H1 (cell line): ENCODE measurements at regions not wholly inside any gene's neighbourhood (a gene's known extent, or its start where the extent isn't known, plus 50 kb on each side); places are given as distances from the start of the nearest gene placed in this dataset.
A peak's percentile ranks its signal among the peaks of the same experiment; 100 is the strongest.

Experiments
- CTCF ChIA-PET: fragments of 300-600 bp; sonication (Branson Sonifier 250); formaldehyde crosslinking; loops from one replicate; lab custom pipeline; 2021; ENCODE audit not compliant: partially characterized antibody; lab: Charles Lee
- POLR2A ChIA-PET: fragments of 300-600 bp; sonication (Branson Sonifier 250); formaldehyde crosslinking; loops from one replicate; lab custom pipeline; 2021; ENCODE audit warnings: inconsistent platforms; ENCODE audit not compliant: partially characterized antibody; lab: Charles Lee
- DNase-seq, 2 experiments: peaks; one replicate each; pipeline versions ENCODE4 v3.0.0 to v3.0.0-alpha.2; 2010 to 2022; ENCODE audit warnings: low spot score in 2 of 2, low read depth in 1 of 2, mixed read lengths in 1 of 2
- FAIRE-seq: peaks from 2 replicates; lab custom pipeline; 2011; peaks lifted over from hg19 to GRCh38; lab: Jason Lieb, UNC
- H2AFZ ChIP-seq: 2 replicates; pipeline ENCODE4 v1.8.1; 2012; ENCODE audit warnings: low read length, inconsistent platforms
- H2AK5ac ChIP-seq: 2 replicates; pipeline ENCODE4 v1.6.1; 2013; ENCODE audit warnings: low read depth, low read length
- H2BK120ac ChIP-seq: replicated peaks from 2 replicates; pipeline ENCODE3; 2013; ENCODE audit warnings: low read depth, low read length, inconsistent platforms
- H2BK12ac ChIP-seq: 2 replicates; pipeline ENCODE4 v1.6.1; 2013; ENCODE audit warnings: low read depth, low read length
- H2BK15ac ChIP-seq: 2 replicates; pipeline ENCODE4 v1.6.1; 2013; ENCODE audit warnings: low read length
- H2BK20ac ChIP-seq: 2 replicates; pipeline ENCODE4 v1.6.1; 2013; ENCODE audit warnings: low read length
- H2BK5ac ChIP-seq: 2 replicates; pipeline ENCODE4 v1.6.1; 2013; ENCODE audit warnings: low read depth, low read length
- H3K14ac ChIP-seq: 2 replicates; pipeline ENCODE4 v1.6.1; 2013; ENCODE audit warnings: inconsistent platforms; ENCODE audit not compliant: insufficient read length
- H3K18ac ChIP-seq: 2 replicates; pipeline ENCODE4 v1.6.1; 2013; ENCODE audit warnings: low read length; ENCODE audit errors: extremely low read depth
- H3K23ac ChIP-seq: 2 replicates; pipeline ENCODE4 v1.6.1; 2013; ENCODE audit warnings: inconsistent platforms; ENCODE audit not compliant: insufficient read length
- H3K23me2 ChIP-seq: 2 replicates; pipeline ENCODE4 v1.6.1; 2013; ENCODE audit warnings: low read depth, low read length
- H3K27ac ChIP-seq: 2 replicates; pipeline ENCODE4 v1.6.1; 2011; ENCODE audit warnings: low read depth, low read length, inconsistent platforms
- H3K27me3 ChIP-seq, 4 experiments: replicated peaks in 1 of 4; 1 replicate in 1 of 4; 2 replicates in 3 of 4; pipeline versions ENCODE4 v1.6.1 to v1.8.1; 2011 to 2013; ENCODE audit warnings: low read length in 3 of 4, mild to moderate bottlenecking in 3 of 4, inconsistent platforms in 2 of 4, mixed read lengths in 2 of 4, moderate library complexity in 1 of 4; ENCODE audit not compliant: control insufficient read depth in 3 of 4, insufficient read depth in 3 of 4; ENCODE audit errors: extremely low read depth in 1 of 4
- H3K36me3 ChIP-seq, 4 experiments: 2 replicates each; pipeline versions ENCODE4 v1.6.1 to v1.8.1; 2011 to 2013; ENCODE audit warnings: mild to moderate bottlenecking in 4 of 4, low read length in 3 of 4, moderate library complexity in 2 of 4, control low read depth in 1 of 4, inconsistent platforms in 1 of 4; ENCODE audit not compliant: insufficient read depth in 4 of 4, control insufficient read depth in 2 of 4
- H3K4ac ChIP-seq: replicated peaks from 2 replicates; pipeline ENCODE3; 2013; ENCODE audit warnings: low read length, low read depth, mixed read lengths, inconsistent platforms; ENCODE audit not compliant: insufficient read length
- H3K4me1 ChIP-seq, 4 experiments: replicated peaks in 1 of 4; 1 replicate in 1 of 4; 2 replicates in 3 of 4; pipeline versions ENCODE4 v1.6.1 to v1.8.1; 2011 to 2013; ENCODE audit warnings: low read length in 3 of 4, inconsistent platforms in 2 of 4, mixed read lengths in 1 of 4; ENCODE audit not compliant: insufficient read depth in 4 of 4, control insufficient read depth in 3 of 4
- H3K4me2 ChIP-seq, 2 experiments: 2 replicates each; pipeline versions ENCODE4 v1.6.1 to v1.8.1; 2011 to 2013; ENCODE audit warnings: low read depth in 2 of 2, low read length in 2 of 2, control low read depth in 1 of 2, inconsistent platforms in 1 of 2, mild to moderate bottlenecking in 1 of 2; ENCODE audit not compliant: insufficient read depth in 1 of 2
- H3K4me3 ChIP-seq, 4 experiments: fragments of 200-600, 300-600 bp in 1 of 4; sonication (generic), shearing (Covaris generic), sonication (Bioruptor Twin) in 1 of 4; 2 replicates each; pipeline versions ENCODE4 v1.5.1 to v1.8.1; 2011 to 2016; ENCODE audit warnings: low read length in 4 of 4, low read depth in 3 of 4, control low read depth in 2 of 4, inconsistent platforms in 2 of 4, mild to moderate bottlenecking in 2 of 4, mixed read lengths in 1 of 4, moderate library complexity in 1 of 4; ENCODE audit not compliant: insufficient read depth in 2 of 4; ENCODE audit errors: extremely low read depth in 1 of 4
- H3K56ac ChIP-seq: replicated peaks from 2 replicates; pipeline ENCODE3; 2013; ENCODE audit warnings: low read depth, mild to moderate bottlenecking, mixed read lengths, low read length, inconsistent platforms; ENCODE audit not compliant: insufficient read length
- H3K79me1 ChIP-seq: 2 replicates; pipeline ENCODE4 v1.6.1; 2013; ENCODE audit warnings: low read depth, low read length, control low read depth
- H3K79me2 ChIP-seq, 2 experiments: 2 replicates each; pipeline versions ENCODE4 v1.6.1 to v1.8.1; 2012 to 2013; ENCODE audit warnings: low read length in 2 of 2, mild to moderate bottlenecking in 2 of 2, inconsistent platforms in 1 of 2; ENCODE audit not compliant: insufficient read depth in 2 of 2, control insufficient read depth in 1 of 2
- H3K9ac ChIP-seq, 4 experiments: replicated peaks in 1 of 4; 1 replicate in 1 of 4; 2 replicates in 3 of 4; pipeline versions ENCODE4 v1.6.1 to v1.8.1; 2011 to 2013; ENCODE audit warnings: low read depth in 3 of 4, low read length in 3 of 4, control low read depth in 2 of 4, mild to moderate bottlenecking in 2 of 4, moderate library complexity in 2 of 4, inconsistent platforms in 1 of 4; ENCODE audit errors: extremely low read depth in 1 of 4
- H3K9me3 ChIP-seq, 2 experiments: 2 replicates each; pipeline versions ENCODE4 v1.6.1 to v1.8.1; 2012 to 2013; ENCODE audit warnings: mild to moderate bottlenecking in 2 of 2, moderate library complexity in 2 of 2, control low read depth in 1 of 2, inconsistent platforms in 1 of 2, low read depth in 1 of 2, low read length in 1 of 2, mixed read lengths in 1 of 2; ENCODE audit not compliant: insufficient read depth in 2 of 2
- H4K20me1 ChIP-seq, 2 experiments: replicated peaks in 1 of 2; 2 replicates each; pipeline versions ENCODE3 to v1.8.1; 2011 to 2013; ENCODE audit warnings: inconsistent platforms in 2 of 2, low read length in 2 of 2, mild to moderate bottlenecking in 1 of 2; ENCODE audit not compliant: insufficient read depth in 2 of 2, control insufficient read depth in 1 of 2
- H4K5ac ChIP-seq: 2 replicates; pipeline ENCODE4 v1.6.1; 2013; ENCODE audit warnings: low read length, low read depth, mixed read lengths, inconsistent platforms; ENCODE audit not compliant: insufficient read length
- H4K8ac ChIP-seq: 2 replicates; pipeline ENCODE4 v1.8.0; 2013; ENCODE audit warnings: mild to moderate bottlenecking, moderate library complexity, low read length, inconsistent platforms; ENCODE audit not compliant: insufficient read depth; ENCODE audit errors: extremely low read depth
- H4K91ac ChIP-seq: replicated peaks from 2 replicates; pipeline ENCODE3; 2013; ENCODE audit warnings: low read length, mixed read lengths, inconsistent platforms; ENCODE audit not compliant: insufficient read length
- CBX5 ChIP-seq: fragments of 300-800, 300-1000 bp; sonication (generic); IDR thresholded peaks from 2 replicates; pipeline ENCODE4 v1.7.1; 2016; ENCODE audit warnings: antibody characterized with exemption, low read length, low read depth
- CBX8 ChIP-seq: fragments of 300-800, 300-1000 bp; sonication (generic); IDR thresholded peaks from 2 replicates; pipeline ENCODE4 v1.7.1; 2016; ENCODE audit warnings: low read depth, low read length, borderline replicate concordance
- GABPA ChIP-seq: IDR thresholded peaks from 2 replicates; pipeline ENCODE4 v1.6.1; 2011; ENCODE audit warnings: mild to moderate bottlenecking, low read length, moderate library complexity, borderline replicate concordance; ENCODE audit not compliant: insufficient read depth
- HDAC2 ChIP-seq, 2 experiments: fragments of 300-600 bp in 1 of 2; sonication (generic) in 1 of 2; IDR thresholded peaks; 2 replicates each; pipeline ENCODE4 v1.6.1; 2011 to 2012; ENCODE audit warnings: low read depth in 2 of 2, low read length in 2 of 2, mild to moderate bottlenecking in 2 of 2, moderate library complexity in 2 of 2, borderline replicate concordance in 1 of 2, inconsistent platforms in 1 of 2
- SIN3A ChIP-seq, 2 experiments: IDR thresholded peaks in 1 of 2; conservative IDR thresholded peaks in 1 of 2; 2 replicates each; pipeline ENCODE4 v1.6.1; 2011 to 2012; ENCODE audit warnings: low read length in 2 of 2, improper control_type of control experiment in 1 of 2, low read depth in 1 of 2, mild to moderate bottlenecking in 1 of 2
- SIX5 ChIP-seq: IDR thresholded peaks from 2 replicates; pipeline ENCODE4 v1.6.1; 2011; ENCODE audit warnings: mild to moderate bottlenecking, low read depth, low read length
- TAF7 ChIP-seq: optimal IDR thresholded peaks from 2 replicates; pipeline ENCODE3; 2011; ENCODE audit warnings: low read depth, mild to moderate bottlenecking, inconsistent platforms, low read length, moderate library complexity, borderline replicate concordance
- USF2 ChIP-seq: IDR thresholded peaks from 2 replicates; pipeline ENCODE4 v1.6.1; 2011; ENCODE audit warnings: low read length, improper control_type of control experiment
- YY1 ChIP-seq: IDR thresholded peaks from 2 replicates; pipeline ENCODE4 v1.6.1; 2011; ENCODE audit warnings: low read depth, mild to moderate bottlenecking, low read length
- ZNF274 ChIP-seq: IDR thresholded peaks from 2 replicates; pipeline ENCODE4 v1.7.0; 2012; ENCODE audit warnings: low read length, borderline replicate concordance; ENCODE audit errors: extremely low read depth
- WGBS, 2 experiments: shearing (Covaris generic) in 1 of 2; methylation state at CpG; one replicate each; pipeline versions ENCODE4 v1.1.6 to v1.1.7; 2013 to 2015; ENCODE audit warnings: low lambda C conversion rate in 2 of 2, mixed read lengths in 2 of 2, inconsistent platforms in 1 of 2, low coverage in 1 of 2, missing lambda C conversion rate in 1 of 2; ENCODE audit not compliant: insufficient replicate concordance in 2 of 2, insufficient coverage in 1 of 2, insufficient read length in 1 of 2; ENCODE audit errors: extremely low coverage in 1 of 2, missing lambda C conversion rate in 1 of 2; 5-methylcytosine and 5-hydroxymethylcytosine counted together

- no peak overlapping the region for H3K27ac ChIP-seq
- peak in 1 of 2 experiments; percentile 1 for DNase-seq
- ChIA-PET CTCF (interaction anchor here (1.8 kb wide), 1 partner anchor 9 kb away, joined by 4 read pairs; no protein-coding TSS in a partner anchor), POLR2A (no interaction called here)
- H3K4me1 ChIP-seq, result peaks cover 3 to 16% (median 11%) of the 10 kb centered on the region in 4 experiments; a peak in 6 of 7 replicates
- H2BK12ac ChIP-seq, result peak overlapping the region; percentile 89; the same call in 1 of the 2 replicates
- H4K91ac ChIP-seq, result peak overlapping the region; percentile 63
- H2BK20ac ChIP-seq, result peak overlapping the region; percentile 82; the same call in 1 of the 2 replicates
- peak overlapping the region; percentile 9 for H4K5ac ChIP-seq
- WGBS, 2 experiments, result 57% methylated on average over 11 of the region's 11 CpGs; no CpG with 5 or more reads in 1 of the 2 experiments
- no peaks in the 10 kb centered on the region for H4K20me1 ChIP-seq
- H3K23ac ChIP-seq, result no peak overlapping the region
- H2AFZ ChIP-seq, result peak overlapping the region; percentile 79; the same call in 1 of the 2 replicates
- FAIRE-seq, result peak; percentile 7
- peak overlapping the region; percentile 77; the same call in 1 of the 2 replicates for H2BK5ac ChIP-seq
- peak overlapping the region; percentile 80 for H4K8ac ChIP-seq
- H3K23me2 ChIP-seq, result no peaks in the 10 kb centered on the region
- H3K79me2 ChIP-seq, result peaks cover 0 to 8% of the 10 kb centered on the region in 2 experiments; a peak in 2 of 4 replicates
- H3K18ac ChIP-seq, result peak overlapping the region; percentile 86; the same call in 1 of the 2 replicates
- peak overlapping the region; percentile 95 for H3K4ac ChIP-seq
- H2BK120ac ChIP-seq, result peak overlapping the region; percentile 89
- no peak overlapping the region for H2BK15ac ChIP-seq
- peak overlapping the region; percentile 3 to 53 (median 8); a peak in 5 of 8 replicates for H3K4me3 ChIP-seq
- no peaks in the 10 kb centered on the region for H3K27me3 ChIP-seq
- peaks cover 3 to 5% of the 10 kb centered on the region in 2 experiments; a peak in 3 of 4 replicates for H3K9me3 ChIP-seq
- H3K36me3 ChIP-seq, result peaks cover 0 to 25% (median 1%) of the 10 kb centered on the region in 4 experiments; a peak in 3 of 8 replicates
- H3K4me2 ChIP-seq, result peak overlapping the region; percentile 60 to 68
- H3K9ac ChIP-seq, result no peak overlapping the region
- no peaks in the 10 kb centered on the region; the same call in 1 of the 2 replicates for H3K79me1 ChIP-seq
- no peak overlapping the region for H3K14ac ChIP-seq
- no peak overlapping the region for H2AK5ac ChIP-seq
- no peak overlapping the region for H3K56ac ChIP-seq
- TF ChIP-seq USF2 (no peak), YY1 (no peak), CBX8 (no peak), ZNF274 (no peak), TAF7 (no peak), HDAC2 (IDR thresholded peaks at IDR 0.05; ENCODE audit: borderline replicate concordance in 1 of 2, low read depth in 2 of 2, low read length in 2 of 2) (no peak), CBX5 (no peak), SIX5 (no peak), GABPA (no peak), SIN3A (conservative IDR thresholded peaks at IDR 0.05 in 1 of 2, IDR thresholded peaks at IDR 0.05 in 1 of 2; ENCODE audit: low read depth in 1 of 2, low read length in 2 of 2) (no peak)
These were observed 83.8 kb upstream of the GRB10 start for GRCh38 chr7:50866343-50867033.
